VCaP (cell line): ENCODE measurements at regions not wholly inside any gene's neighbourhood (a gene's known extent, or its start where the extent isn't known, plus 50 kb on each side); places are given as distances from the start of the nearest gene placed in this dataset.

Source experiments
- H3K27ac ChIP-seq: fragments of 450-650 bp; 2 replicates; pipeline ENCODE4 v1.5.1; 2017
- TF ChIP-seq, protein P1 (sequence below): fragments of 450-650 bp; conservative IDR thresholded peaks from 2 replicates; pipeline ENCODE4 v1.5.1; 2017; ENCODE audit warnings: mild to moderate bottlenecking, moderate library complexity

DNA sequence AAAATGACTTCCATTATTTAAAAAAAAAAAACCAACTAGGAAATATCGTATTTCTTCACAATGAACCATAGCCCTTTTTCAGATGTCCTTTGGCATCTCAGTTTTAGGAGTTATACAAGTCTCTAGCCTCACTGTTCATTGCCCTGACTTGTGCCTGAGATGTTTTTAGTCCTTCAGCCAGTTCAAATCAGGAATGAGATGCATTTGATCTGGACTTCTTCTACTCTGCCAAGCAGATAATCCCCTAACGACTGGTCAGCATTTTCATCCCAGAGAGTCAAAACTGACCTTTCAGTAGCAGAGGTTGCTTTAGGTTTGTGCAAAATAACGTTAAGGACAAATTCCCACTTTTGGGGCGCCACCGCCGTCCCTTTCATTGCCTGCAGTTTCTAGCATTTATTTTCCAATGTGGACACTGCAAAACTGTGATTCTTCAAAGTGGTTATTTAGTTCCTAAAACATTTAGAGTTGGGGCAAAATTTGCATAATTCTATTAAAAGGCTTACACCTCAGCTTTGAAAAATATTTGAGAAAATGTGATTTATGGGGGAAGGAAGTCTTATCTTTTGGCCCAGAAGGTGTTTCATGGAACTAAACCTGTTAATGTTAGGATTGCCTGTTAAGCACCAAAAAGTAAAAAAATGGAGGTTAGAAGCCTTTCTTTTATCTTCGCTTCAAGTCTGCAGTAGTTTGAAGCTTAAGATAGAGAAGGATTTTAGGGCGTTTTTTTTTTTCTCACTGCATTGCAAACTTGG lies 152.0 kb upstream of the SGK1 start:
- TF ChIP-seq, protein P1, sequence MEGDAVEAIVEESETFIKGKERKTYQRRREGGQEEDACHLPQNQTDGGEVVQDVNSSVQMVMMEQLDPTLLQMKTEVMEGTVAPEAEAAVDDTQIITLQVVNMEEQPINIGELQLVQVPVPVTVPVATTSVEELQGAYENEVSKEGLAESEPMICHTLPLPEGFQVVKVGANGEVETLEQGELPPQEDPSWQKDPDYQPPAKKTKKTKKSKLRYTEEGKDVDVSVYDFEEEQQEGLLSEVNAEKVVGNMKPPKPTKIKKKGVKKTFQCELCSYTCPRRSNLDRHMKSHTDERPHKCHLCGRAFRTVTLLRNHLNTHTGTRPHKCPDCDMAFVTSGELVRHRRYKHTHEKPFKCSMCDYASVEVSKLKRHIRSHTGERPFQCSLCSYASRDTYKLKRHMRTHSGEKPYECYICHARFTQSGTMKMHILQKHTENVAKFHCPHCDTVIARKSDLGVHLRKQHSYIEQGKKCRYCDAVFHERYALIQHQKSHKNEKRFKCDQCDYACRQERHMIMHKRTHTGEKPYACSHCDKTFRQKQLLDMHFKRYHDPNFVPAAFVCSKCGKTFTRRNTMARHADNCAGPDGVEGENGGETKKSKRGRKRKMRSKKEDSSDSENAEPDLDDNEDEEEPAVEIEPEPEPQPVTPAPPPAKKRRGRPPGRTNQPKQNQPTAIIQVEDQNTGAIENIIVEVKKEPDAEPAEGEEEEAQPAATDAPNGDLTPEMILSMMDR = no peak

DNA sequence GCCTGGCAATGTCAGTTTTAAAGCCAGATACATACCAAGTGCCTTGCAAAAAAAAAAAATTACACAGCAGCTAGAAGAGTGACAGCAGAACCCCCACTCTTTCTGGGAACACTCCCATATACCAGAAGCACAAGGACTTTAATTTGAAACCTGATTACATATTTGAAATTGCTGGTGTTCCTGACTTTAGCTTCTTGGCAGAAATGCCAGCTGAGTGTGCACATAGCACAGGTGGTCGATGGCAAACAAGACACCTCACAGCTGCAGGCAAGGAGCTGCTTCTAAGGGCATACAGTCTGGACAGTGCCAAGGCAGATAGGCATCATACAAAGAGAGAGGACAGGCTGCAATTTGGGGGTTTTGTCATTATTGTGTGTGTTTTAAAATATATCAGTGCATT lies 150.7 kb upstream of the SGK1 start:
- TF ChIP-seq, protein P1 = no peak
- peak overlapping the region; percentile 7; the same call in 1 of the 2 replicates for H3K27ac ChIP-seq

More for the DNA sequence above, 152.0 kb upstream of the SGK1 start:
- no peak overlapping the region for H3K27ac ChIP-seq

DNA sequence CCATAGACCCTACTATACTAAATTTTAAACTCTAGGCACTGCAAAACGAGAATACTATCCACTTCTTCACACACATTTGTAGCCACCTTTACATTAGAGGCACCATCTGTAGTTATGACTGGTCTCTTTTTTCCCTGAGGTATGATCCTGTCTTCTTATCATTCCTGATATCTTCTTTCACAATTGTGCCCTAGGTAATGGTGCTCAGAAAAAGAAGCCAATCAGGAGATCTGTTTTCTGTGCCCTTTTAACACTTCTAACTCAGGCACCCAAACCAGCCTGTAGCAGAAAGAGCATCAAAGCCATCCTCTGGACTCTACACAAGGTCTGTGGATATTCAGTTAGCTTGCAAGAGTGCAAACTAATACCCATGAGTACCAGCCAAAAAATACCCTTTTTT lies 149.7 kb upstream of the SGK1 start:
- H3K27ac ChIP-seq = no peak overlapping the region
- TF ChIP-seq, protein P1 = no peak

DNA sequence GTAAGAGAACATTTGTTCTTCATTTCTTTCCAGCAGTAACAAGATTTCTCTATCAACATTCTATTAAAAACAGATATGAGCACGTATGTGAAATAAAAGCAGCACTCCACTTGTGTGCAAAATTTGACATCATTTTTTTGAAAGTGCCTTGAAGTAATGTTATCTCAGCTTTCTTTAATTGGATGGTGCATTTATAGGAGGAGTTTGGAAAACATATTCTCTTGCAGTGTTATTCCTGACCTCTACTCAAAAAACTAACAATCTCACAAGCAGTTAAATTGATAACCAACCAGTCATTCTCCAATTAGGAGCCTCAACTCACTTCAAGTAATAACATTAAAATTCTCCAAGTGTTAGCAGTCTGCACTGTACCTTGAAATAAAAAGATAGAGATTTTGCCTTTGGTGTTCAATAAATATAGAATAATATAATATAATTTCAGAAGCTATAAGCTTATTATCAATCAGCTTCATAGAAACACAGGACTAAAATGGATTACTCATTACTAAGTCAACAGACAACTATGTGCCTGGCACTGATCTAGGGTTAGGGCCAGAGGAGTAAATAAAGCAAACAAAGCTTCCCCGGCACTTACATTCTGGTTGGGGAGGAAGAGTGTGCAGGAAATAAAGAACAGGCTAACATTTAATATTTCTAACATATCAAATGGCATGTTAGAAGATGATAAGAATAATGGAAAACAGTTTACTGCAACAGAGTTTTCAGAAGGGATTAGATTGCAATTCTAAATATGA lies 149.0 kb upstream of the SGK1 start:
- TF ChIP-seq, protein P1 = no peak
- H3K27ac ChIP-seq = peak overlapping the region; percentile 18; the same call in 1 of the 2 replicates

DNA sequence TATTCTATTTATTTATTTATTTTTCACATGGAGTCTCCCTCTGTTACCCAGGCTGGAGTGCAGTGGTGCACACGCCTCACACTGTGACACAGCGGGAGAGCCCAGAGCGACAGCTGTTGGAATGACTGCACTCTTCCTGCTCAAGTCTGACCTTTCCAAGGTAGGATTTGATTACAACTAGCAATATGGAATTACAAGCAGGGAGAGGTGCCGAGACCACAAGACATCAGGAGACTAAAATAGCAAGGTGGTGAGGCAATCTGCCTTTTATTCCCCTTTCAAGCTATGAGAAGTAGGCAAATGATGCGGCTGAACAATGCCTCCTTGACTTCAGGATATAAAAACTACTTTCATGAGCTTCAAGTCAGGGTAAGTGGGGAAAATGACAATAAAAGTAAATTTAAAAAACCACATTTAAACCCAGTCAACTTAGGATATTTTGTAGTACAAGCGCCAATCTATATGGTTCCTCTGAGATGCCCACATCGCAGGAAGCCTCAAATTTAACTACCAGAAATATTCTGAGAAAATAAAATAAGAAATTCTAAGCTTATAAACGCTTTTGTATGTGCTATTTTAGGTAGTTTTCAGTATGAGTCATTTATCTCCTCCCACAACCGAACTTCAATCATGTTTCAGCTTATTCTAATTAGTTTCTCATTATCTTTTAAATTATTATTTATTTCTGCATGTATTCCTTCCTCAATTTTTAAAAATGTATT lies 146.9 kb upstream of the SGK1 start:
- TF ChIP-seq, protein P1 = no peak
- no peak overlapping the region for H3K27ac ChIP-seq

DNA sequence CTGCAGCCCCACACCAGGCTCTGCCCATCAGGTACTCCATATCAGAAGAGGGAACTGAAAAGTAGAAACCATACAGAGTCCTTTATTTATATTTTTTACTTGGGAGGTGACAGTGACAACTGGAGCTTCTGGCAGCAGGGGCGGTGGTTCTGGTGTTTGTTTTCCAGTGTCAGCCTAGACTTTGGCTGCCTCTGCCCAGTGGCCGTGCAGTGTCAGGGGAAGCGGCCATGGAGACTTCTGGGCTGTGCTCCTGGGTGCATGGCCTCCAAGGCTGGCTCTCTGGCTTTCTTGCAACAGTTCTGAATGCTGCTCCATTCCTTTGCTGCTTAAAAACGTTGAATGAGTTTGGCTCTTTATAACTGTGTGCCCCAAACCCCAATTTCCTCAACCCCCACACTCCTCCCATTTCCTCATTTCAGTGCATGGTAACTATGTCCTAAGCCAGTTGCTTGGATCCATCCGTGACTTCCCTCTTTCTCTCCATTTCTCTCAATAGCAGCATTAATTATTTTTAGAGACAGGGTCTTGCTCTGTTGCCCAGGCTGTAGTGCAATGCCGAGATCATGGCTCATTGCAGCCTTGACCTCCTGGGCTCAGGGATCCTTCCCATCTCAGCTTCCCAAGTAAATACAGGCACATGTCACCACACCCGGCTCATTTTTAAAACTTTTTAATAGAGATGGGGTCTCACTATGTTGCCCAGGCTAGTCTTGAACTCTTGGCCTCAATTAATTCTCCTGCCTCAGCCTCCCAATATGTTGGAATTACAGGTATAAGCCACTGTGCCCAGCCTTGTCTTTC lies 141.1 kb upstream of the SGK1 start:
- no peak overlapping the region for H3K27ac ChIP-seq
- TF ChIP-seq, protein P1 = no peak
